Progenitor cell of endocrine pancreas (in vitro differentiated cells): ENCODE measurements at regions not wholly inside any gene's neighbourhood (a gene's known extent, or its start where the extent isn't known, plus 50 kb on each side); places are given as distances from the start of the nearest gene placed in this dataset.

Experiments used
- DNase-seq: peaks from one replicate; pipeline ENCODE4 v3.0.0; 2021; ENCODE audit warnings: low spot score; ENCODE audit not compliant: unreplicated experiment
- H3K27ac Mint-ChIP-seq: 2 replicates; pipeline ENCODE4 v1.8.0; 2021; ENCODE audit warnings: mild to moderate bottlenecking, moderate library complexity, mixed read lengths
- H3K27me3 Mint-ChIP-seq: 2 replicates; pipeline ENCODE4 v1.8.0; 2021; ENCODE audit warnings: mixed read lengths
- H3K36me3 Mint-ChIP-seq: 2 replicates; pipeline ENCODE4 v1.8.0; 2022; ENCODE audit warnings: mixed read lengths; ENCODE audit not compliant: insufficient read depth
- H3K4me1 Mint-ChIP-seq: 2 replicates; pipeline ENCODE4 v1.8.0; 2021; ENCODE audit warnings: low read depth, mixed read lengths
- H3K4me3 Mint-ChIP-seq: 2 replicates; pipeline ENCODE4 v1.8.0; 2021; ENCODE audit warnings: low read depth, mild to moderate bottlenecking, moderate library complexity, mixed read lengths
- H3K9me3 Mint-ChIP-seq: 2 replicates; pipeline ENCODE4 v1.8.0; 2021; ENCODE audit warnings: low read depth, mixed read lengths
- CTCF ChIP-seq: fragments of 200-600 bp; sonication (generic); IDR thresholded peaks from one replicate; pipeline ENCODE4 v1.5.0; 2021; ENCODE audit warnings: antibody characterized with exemption, mild to moderate bottlenecking; ENCODE audit not compliant: unreplicated experiment

GRCh38 chr6:40056865-40057264, 122.6 kb upstream of the MOCS1 start:
- H3K27me3 Mint-ChIP-seq = no peaks in the 10 kb centered on the region
- H3K4me3 Mint-ChIP-seq = no peak overlapping the region
- no peaks in the 10 kb centered on the region for H3K9me3 Mint-ChIP-seq
- no peaks in the 10 kb centered on the region for H3K36me3 Mint-ChIP-seq
- no peak for TF ChIP-seq CTCF
- peaks cover 1% of the 10 kb centered on the region for H3K4me1 Mint-ChIP-seq
- no peak for DNase-seq
- H3K27ac Mint-ChIP-seq = no peak overlapping the region

DNA sequence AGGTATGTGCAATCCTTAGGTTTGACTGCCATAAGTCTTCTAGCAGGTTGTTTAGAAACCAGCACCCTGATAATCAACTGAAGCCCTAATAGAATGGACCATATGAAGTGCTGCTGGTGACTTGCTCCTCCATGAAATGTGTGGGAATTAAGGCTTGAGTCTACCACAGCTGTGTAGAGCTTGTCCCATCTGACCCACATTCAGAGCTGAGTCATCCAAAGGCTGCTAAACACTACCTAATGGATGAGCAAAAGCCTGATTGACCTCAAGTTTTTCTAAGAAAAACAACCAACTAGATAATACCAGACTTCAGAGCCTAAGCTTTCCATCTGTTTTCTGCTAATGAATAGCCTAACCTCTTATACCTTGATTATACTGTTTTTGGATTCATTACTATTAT, 120.3 kb upstream of the MOCS1 start:
- no peaks in the 10 kb centered on the region for H3K36me3 Mint-ChIP-seq
- no peak overlapping the region for H3K27ac Mint-ChIP-seq
- H3K4me1 Mint-ChIP-seq = no peaks in the 10 kb centered on the region
- H3K9me3 Mint-ChIP-seq = no peaks in the 10 kb centered on the region
- TF ChIP-seq CTCF = no peak
- H3K4me3 Mint-ChIP-seq = no peak overlapping the region
- DNase-seq = no peak
- H3K27me3 Mint-ChIP-seq = peaks cover 10% of the 10 kb centered on the region

- Mint-ChIP-seq H3K27me3 (peaks cover 14% of the 10 kb centered on the region), H3K4me1 (no peaks in the 10 kb centered on the region), H3K4me3 (no peak overlapping the region), H3K36me3 (no peaks in the 10 kb centered on the region), H3K27ac (no peak overlapping the region), H3K9me3 (no peaks in the 10 kb centered on the region)
- no peak for DNase-seq
- no peak for TF ChIP-seq CTCF
Observed at GRCh38 chr6:40054186-40054585, 119.9 kb upstream of the MOCS1 start.

DNA sequence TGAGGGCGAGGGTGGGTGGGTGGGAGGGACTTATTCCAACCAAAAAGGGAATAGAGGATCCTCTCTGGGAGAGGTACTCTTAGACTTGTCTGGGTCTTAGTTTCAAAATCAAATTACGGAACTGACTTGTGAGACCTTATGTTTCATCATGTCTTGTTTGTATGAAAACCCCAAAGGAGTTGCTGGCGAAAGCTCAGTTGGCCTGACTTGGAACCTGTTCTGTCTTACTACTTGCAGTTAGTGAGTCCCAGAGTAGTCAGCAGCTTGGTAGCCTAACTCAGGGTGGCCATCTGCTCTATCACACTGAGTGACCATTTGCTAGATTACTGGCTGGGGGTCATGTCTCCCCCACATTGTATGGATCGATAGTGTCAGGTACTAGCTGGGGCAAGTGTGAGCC, 114.9 kb upstream of the MOCS1 start:
- no peak for TF ChIP-seq CTCF
- peaks cover 17% of the 10 kb centered on the region for H3K27me3 Mint-ChIP-seq
- no peak overlapping the region for H3K27ac Mint-ChIP-seq
- H3K36me3 Mint-ChIP-seq = no peaks in the 10 kb centered on the region
- no peak for DNase-seq
- H3K4me1 Mint-ChIP-seq = no peaks in the 10 kb centered on the region
- H3K9me3 Mint-ChIP-seq = no peaks in the 10 kb centered on the region
- no peak overlapping the region for H3K4me3 Mint-ChIP-seq

DNA sequence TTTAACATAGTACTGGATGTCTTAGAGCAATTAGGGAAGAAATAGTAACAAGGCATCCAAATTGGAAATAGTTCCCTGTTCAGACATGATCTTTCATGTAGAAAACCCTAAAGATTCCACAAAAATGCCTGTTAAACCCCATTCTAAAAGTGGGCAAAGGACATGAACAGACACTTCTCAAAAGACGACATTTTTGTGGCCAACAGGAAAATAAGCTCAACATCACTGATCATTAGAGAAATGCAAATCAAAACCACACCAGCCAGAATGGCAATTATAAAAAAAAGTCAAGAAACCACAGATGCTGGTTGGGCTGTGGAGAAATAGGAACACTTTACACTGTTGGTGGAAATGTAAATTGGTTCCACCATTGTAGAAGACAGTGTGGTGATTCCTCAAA, 109.9 kb upstream of the MOCS1 start:
- TF ChIP-seq CTCF = no peak
- Mint-ChIP-seq H3K9me3 (peaks cover 16% of the 10 kb centered on the region), H3K4me1 (no peaks in the 10 kb centered on the region), H3K27me3 (peaks cover 13% of the 10 kb centered on the region), H3K27ac (no peak overlapping the region), H3K36me3 (no peaks in the 10 kb centered on the region), H3K4me3 (no peak overlapping the region)
- no peak for DNase-seq
